WI38 (cell line): ENCODE measurements at regions not wholly inside any gene's neighbourhood (a gene's known extent, or its start where the extent isn't known, plus 50 kb on each side); places are given as distances from the start of the nearest gene placed in this dataset.

Experiments
- H3K4me3 ChIP-seq: 2 replicates; pipeline ENCODE4 v1.5.1; 2011; ENCODE audit warnings: low read depth, mild to moderate bottlenecking, control low read depth, low read length
- TF ChIP-seq, protein P1 (sequence below): IDR thresholded peaks from 2 replicates; pipeline ENCODE4 v1.5.1; 2012; ENCODE audit warnings: low read depth, mild to moderate bottlenecking, control low read depth, low read length

DNA sequence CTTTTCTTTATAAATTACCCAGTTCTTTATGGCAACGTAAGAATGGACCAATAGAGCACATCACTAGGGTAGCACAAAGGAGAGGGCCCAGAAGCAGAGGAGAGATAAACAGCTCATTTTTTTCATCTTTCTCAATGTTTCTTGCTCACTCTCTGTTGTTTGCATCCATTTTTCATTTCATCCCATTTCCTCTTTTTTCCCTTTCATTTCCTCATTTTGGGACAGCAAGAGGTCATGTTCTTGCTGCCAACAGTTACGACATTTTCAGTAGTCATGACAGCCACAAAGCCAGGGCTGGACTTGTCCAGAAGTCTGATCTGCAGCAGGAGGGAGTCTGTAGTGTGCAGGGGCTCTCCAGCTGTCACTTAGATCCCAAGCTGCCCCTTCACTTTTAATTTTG is 52.7 kb upstream of the CYP1B1 start:
- TF ChIP-seq, protein P1, sequence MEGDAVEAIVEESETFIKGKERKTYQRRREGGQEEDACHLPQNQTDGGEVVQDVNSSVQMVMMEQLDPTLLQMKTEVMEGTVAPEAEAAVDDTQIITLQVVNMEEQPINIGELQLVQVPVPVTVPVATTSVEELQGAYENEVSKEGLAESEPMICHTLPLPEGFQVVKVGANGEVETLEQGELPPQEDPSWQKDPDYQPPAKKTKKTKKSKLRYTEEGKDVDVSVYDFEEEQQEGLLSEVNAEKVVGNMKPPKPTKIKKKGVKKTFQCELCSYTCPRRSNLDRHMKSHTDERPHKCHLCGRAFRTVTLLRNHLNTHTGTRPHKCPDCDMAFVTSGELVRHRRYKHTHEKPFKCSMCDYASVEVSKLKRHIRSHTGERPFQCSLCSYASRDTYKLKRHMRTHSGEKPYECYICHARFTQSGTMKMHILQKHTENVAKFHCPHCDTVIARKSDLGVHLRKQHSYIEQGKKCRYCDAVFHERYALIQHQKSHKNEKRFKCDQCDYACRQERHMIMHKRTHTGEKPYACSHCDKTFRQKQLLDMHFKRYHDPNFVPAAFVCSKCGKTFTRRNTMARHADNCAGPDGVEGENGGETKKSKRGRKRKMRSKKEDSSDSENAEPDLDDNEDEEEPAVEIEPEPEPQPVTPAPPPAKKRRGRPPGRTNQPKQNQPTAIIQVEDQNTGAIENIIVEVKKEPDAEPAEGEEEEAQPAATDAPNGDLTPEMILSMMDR: no peak
- H3K4me3 ChIP-seq: no peak overlapping the region

DNA sequence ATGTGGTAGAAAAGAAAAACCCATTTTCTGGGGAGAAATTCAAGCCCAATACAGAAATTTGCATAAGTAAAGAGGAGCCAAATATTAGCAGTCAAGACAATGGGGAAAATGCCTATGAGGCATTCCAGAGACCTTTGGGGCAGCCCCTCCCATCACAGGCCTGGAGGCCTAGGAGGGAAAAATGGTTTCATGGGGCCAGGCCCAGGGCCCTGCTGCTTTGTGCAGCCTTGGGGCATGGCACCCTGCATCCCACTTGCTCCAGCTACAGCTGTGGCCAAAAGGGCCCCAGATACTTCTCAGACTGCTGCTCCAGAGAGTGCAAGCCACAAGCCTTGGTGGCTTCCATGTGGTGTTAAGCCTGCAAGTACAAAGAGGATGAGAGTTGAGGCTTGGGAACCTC is 51.3 kb upstream of the CYP1B1 start:
- TF ChIP-seq, protein P1: no peak
- no peak overlapping the region for H3K4me3 ChIP-seq

DNA sequence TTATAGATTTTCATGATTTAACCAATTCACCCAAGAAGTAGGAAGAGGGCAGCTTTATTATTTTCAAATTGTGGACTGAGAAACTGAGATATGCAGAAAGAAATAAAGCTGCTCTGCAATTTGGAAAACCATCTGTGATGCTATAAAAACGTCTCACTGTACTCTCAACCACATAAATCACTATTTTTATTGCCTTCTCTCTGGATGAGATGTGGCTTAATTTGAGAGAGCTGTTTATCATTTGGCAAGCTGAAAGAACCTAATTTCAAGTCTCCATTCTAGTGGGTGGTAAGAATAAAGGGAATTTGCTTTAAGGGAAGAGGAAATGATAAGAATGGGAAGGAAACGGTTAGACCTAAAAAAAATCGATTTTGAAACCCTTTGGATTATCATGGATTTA is 49.9 kb upstream of the CYP1B1 start:
- H3K4me3 ChIP-seq: no peak overlapping the region
- TF ChIP-seq, protein P1: no peak
